ENCODE measurements at regions not wholly inside any gene's neighbourhood (a gene's known extent, or its start where the extent isn't known, plus 50 kb on each side); places are given as distances from the start of the nearest gene placed in this dataset.
"Not testable (repeated sequence)": the region's sequence is repeated elsewhere in the genome, so short reads cannot be mapped to it uniquely, and the experiment has no call there.

GRCh38 chr21:27975514-27975913, 1008.6 kb upstream of the ADAMTS5 start:
- no peaks in the 10 kb centered on the region for H3K4me1 Mint-ChIP-seq
- peaks cover 16% of the 10 kb centered on the region for H3K9me3 Mint-ChIP-seq
- peaks cover 5% of the 10 kb centered on the region for H3K36me3 Mint-ChIP-seq
- ATAC-seq (no peak), DNase-seq (ENCODE audit: low spot score) (no peak)
- CTCF ChIA-PET = no interaction called here
- no peak overlapping the region for H3K4me3 Mint-ChIP-seq
- peaks cover 3% of the 10 kb centered on the region for H3K27me3 Mint-ChIP-seq (ENCODE audit: low read depth)
- H3K27ac Mint-ChIP-seq = no peak overlapping the region
- POLR2A ChIA-PET = no interaction called here
- TF ChIP-seq NR1H2 (CRISPR knock-in tag; IDR thresholded peaks at IDR 0.05) = no peak
- no peak for TF ChIP-seq TEAD4 (CRISPR knock-in tag; IDR thresholded peaks at IDR 0.05)
- no peak for TF ChIP-seq KAT7 (CRISPR knock-in tag; IDR thresholded peaks at IDR 0.05; ENCODE audit: borderline replicate concordance)
- TF ChIP-seq ERG (CRISPR knock-in tag; IDR thresholded peaks at IDR 0.05) = no peak
- no peak for TF ChIP-seq FOXK1 (CRISPR knock-in tag; IDR thresholded peaks at IDR 0.05)
- TF ChIP-seq E2F1 (CRISPR knock-in tag; IDR thresholded peaks at IDR 0.05) = no peak

DNA sequence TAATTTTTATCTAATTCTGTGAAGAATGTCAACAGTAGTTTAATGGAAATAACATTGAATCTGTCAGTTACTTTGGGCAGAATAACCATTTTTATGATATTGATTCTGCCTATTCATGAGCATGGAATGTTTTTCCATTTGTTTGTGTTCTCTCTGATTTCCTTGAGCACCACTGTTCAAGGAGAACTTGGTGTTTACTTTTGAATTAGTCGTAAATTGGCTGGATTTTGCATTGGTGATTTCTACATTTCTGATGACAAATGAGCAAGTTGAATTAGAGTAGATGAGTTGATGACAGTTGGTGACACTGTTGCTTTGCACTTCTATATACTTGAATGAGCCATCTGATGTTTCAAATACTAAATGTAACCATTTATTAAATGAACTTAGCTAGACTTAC, 1007.3 kb upstream of the ADAMTS5 start:
- H3K27me3 Mint-ChIP-seq (ENCODE audit: low read depth); CTCF ChIA-PET; H3K4me3 Mint-ChIP-seq; POLR2A ChIA-PET; ATAC-seq; DNase-seq (ENCODE audit: low spot score); H3K4me1 Mint-ChIP-seq; H3K36me3 Mint-ChIP-seq; H3K27ac Mint-ChIP-seq: not testable (repeated sequence)
- H3K9me3 Mint-ChIP-seq = peaks cover 16% of the 10 kb centered on the region

DNA sequence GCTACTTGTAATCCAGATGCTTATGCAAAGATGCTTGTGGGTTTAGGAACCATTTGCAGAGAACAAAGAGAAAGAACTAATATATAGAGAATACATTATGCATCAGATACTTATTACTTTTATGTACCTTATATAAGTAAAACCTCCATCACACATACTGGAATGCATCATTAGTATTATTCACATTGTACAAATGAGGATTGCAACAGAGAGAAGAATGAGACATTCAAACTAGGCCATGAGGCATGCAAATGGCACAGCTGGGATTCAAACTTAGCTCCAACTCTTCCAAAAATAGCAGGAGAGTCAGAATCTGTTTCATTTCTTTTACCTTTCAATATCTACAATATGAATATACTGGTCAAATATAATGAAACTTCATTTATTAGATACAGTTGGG, 1001.4 kb upstream of the ADAMTS5 start:
- H3K27me3 Mint-ChIP-seq (ENCODE audit: low read depth); H3K4me3 Mint-ChIP-seq: not testable (repeated sequence)

GRCh38 chr21:27954543-27955165, 987.8 kb upstream of the ADAMTS5 start:
- TF ChIP-seq OVOL2 (CRISPR knock-in tag; IDR thresholded peaks at IDR 0.05; ENCODE audit: borderline replicate concordance) (no peak), E2F4 (CRISPR knock-in tag; IDR thresholded peaks at IDR 0.05; ENCODE audit: borderline replicate concordance, low read depth) (no peak), MLX (CRISPR knock-in tag; IDR thresholded peaks at IDR 0.05) (no peak), JAZF1 (CRISPR knock-in tag; IDR thresholded peaks at IDR 0.05) (no peak), ELF4 (CRISPR knock-in tag; IDR thresholded peaks at IDR 0.05; ENCODE audit: low read depth) (no peak), SP1 (CRISPR knock-in tag; conservative IDR thresholded peaks at IDR 0.05) (no peak), NR3C1 (CRISPR knock-in tag; conservative IDR thresholded peaks at IDR 0.05; ENCODE audit: low read depth) (no peak), ZNF423 (CRISPR knock-in tag; IDR thresholded peaks at IDR 0.05) (no peak), ATF3 (CRISPR knock-in tag; conservative IDR thresholded peaks at IDR 0.05) (no peak), JUN (CRISPR knock-in tag; IDR thresholded peaks at IDR 0.05) (no peak)
- TF ChIP-seq, protein P1, sequence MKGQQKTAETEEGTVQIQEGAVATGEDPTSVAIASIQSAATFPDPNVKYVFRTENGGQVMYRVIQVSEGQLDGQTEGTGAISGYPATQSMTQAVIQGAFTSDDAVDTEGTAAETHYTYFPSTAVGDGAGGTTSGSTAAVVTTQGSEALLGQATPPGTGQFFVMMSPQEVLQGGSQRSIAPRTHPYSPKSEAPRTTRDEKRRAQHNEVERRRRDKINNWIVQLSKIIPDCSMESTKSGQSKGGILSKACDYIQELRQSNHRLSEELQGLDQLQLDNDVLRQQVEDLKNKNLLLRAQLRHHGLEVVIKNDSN (CRISPR knock-in tag; IDR thresholded peaks at IDR 0.05) = no peak
- peaks cover 18% of the 10 kb centered on the region for H3K4me1 Mint-ChIP-seq
- CTCF ChIA-PET = interaction anchor here (1.0 kb wide), 1 partner anchor 196 kb away, joined by 4 read pairs; no protein-coding TSS in a partner anchor
- peaks cover 34% of the 10 kb centered on the region for H3K27me3 Mint-ChIP-seq (ENCODE audit: low read depth)
- no peak overlapping the region for H3K4me3 Mint-ChIP-seq
- no peaks in the 10 kb centered on the region for H3K36me3 Mint-ChIP-seq
- no peak for ATAC-seq
- peaks cover 11% of the 10 kb centered on the region for H3K9me3 Mint-ChIP-seq
- no peak overlapping the region for H3K27ac Mint-ChIP-seq
- POLR2A ChIA-PET = interaction anchor here (0.6 kb wide), 1 partner anchor 15 kb away, joined by 4 read pairs; no protein-coding TSS in a partner anchor
- no peak for DNase-seq (ENCODE audit: low spot score)

More for the DNA sequence above, 1001.4 kb upstream of the ADAMTS5 start:
- CTCF ChIA-PET; H3K27ac Mint-ChIP-seq; DNase-seq (ENCODE audit: low spot score); ATAC-seq; POLR2A ChIA-PET; H3K4me1 Mint-ChIP-seq: not testable (repeated sequence)
- peaks cover 10% of the 10 kb centered on the region for H3K36me3 Mint-ChIP-seq
- H3K9me3 Mint-ChIP-seq = peaks cover 17% of the 10 kb centered on the region
